KMS-11 (cell line): ENCODE measurements at regions not wholly inside any gene's neighbourhood (a gene's known extent, or its start where the extent isn't known, plus 50 kb on each side); places are given as distances from the start of the nearest gene placed in this dataset.

Source experiments
- H2AFZ ChIP-seq: fragments of 200-600 bp; sonication (generic); 2 replicates; pipeline ENCODE4 v1.6.1; 2016; ENCODE audit warnings: antibody characterized with exemption, mixed run types, low read depth
- H3K27ac ChIP-seq: fragments of 200-600 bp; sonication (generic); 2 replicates; pipeline ENCODE4 v1.6.1; 2016; ENCODE audit warnings: mild to moderate bottlenecking, mixed run types
- H3K27me3 ChIP-seq: fragments of 200-600 bp; sonication (generic); 2 replicates; pipeline ENCODE4 v1.6.1; 2017; ENCODE audit warnings: mild to moderate bottlenecking, low read depth, mixed run types, moderate library complexity; ENCODE audit not compliant: insufficient read depth
- H3K36me3 ChIP-seq: fragments of 200-600 bp; sonication (generic); 2 replicates; pipeline ENCODE4 v1.6.1; 2017; ENCODE audit warnings: mild to moderate bottlenecking, mixed run types; ENCODE audit not compliant: insufficient read depth
- H3K4me1 ChIP-seq: fragments of 200-600 bp; sonication (generic); 2 replicates; pipeline ENCODE4 v1.6.1; 2016; ENCODE audit warnings: mild to moderate bottlenecking, low read depth, mixed run types; ENCODE audit not compliant: poor library complexity, severe bottlenecking
- H3K4me2 ChIP-seq: fragments of 200-600 bp; sonication (generic); 2 replicates; pipeline ENCODE4 v1.7.0; 2016; ENCODE audit warnings: mild to moderate bottlenecking, mixed run types
- H3K4me3 ChIP-seq: fragments of 200-600 bp; sonication (generic); IDR thresholded peaks from 2 replicates; pipeline ENCODE4 v1.6.1; 2017; ENCODE audit warnings: low read depth, low read length, mixed read lengths; ENCODE audit not compliant: insufficient read depth
- H3K79me2 ChIP-seq: fragments of 200-600 bp; sonication (generic); 2 replicates; pipeline ENCODE4 v1.6.1; 2016; ENCODE audit warnings: low read depth, mixed run types; ENCODE audit not compliant: insufficient read depth
- H3K9ac ChIP-seq: fragments of 200-600 bp; sonication (generic); 2 replicates; pipeline ENCODE4 v1.6.1; 2016; ENCODE audit warnings: mild to moderate bottlenecking, mixed run types
- H4K20me1 ChIP-seq: fragments of 200-600 bp; sonication (generic); 2 replicates; pipeline ENCODE4 v1.6.1; 2016; ENCODE audit warnings: mild to moderate bottlenecking, mixed run types; ENCODE audit not compliant: insufficient read depth
- TF ChIP-seq, protein P1 (sequence below): fragments of 200-600 bp; sonication (generic); conservative IDR thresholded peaks from 2 replicates; pipeline ENCODE4 v1.6.1; 2017; ENCODE audit warnings: low read depth, mild to moderate bottlenecking, antibody characterized with exemption, low read length, moderate library complexity, mixed read lengths

DNA sequence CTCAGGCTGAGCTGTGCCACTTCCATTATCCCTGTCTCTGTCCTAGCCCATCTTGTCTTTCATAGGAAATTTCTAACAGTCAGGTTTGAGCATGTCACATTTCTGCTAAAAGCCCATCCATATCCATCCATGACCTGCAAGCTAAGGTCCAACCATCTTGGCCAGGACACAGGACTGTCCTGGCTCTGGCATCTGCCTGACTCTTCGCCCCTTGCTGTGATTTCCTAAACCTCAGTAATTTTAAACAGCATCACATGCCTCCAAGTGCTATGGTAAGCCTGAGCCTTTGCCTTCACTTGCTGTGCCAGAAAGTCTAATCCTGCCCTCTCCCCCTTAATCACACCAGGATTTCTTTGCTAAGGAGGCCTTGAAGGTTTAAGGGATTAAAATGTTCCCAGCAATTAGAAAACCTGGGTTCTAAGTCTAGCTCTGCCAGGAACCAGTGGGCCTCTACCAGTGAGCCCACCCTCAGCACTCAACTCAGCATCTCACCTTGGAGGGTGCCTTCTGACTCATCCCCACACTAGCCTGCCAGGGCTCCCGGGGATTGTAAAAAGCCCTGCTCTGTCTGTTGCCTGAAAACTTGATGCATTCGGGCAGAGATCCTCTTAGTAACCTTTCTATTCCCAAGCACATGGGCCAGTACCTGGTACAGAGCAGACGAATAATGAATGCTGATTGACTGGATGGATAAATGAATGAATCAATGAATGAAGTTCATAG is 411.0 kb downstream of the LRATD1 start:
- TF ChIP-seq, protein P1, sequence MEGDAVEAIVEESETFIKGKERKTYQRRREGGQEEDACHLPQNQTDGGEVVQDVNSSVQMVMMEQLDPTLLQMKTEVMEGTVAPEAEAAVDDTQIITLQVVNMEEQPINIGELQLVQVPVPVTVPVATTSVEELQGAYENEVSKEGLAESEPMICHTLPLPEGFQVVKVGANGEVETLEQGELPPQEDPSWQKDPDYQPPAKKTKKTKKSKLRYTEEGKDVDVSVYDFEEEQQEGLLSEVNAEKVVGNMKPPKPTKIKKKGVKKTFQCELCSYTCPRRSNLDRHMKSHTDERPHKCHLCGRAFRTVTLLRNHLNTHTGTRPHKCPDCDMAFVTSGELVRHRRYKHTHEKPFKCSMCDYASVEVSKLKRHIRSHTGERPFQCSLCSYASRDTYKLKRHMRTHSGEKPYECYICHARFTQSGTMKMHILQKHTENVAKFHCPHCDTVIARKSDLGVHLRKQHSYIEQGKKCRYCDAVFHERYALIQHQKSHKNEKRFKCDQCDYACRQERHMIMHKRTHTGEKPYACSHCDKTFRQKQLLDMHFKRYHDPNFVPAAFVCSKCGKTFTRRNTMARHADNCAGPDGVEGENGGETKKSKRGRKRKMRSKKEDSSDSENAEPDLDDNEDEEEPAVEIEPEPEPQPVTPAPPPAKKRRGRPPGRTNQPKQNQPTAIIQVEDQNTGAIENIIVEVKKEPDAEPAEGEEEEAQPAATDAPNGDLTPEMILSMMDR, result no peak
- Histone ChIP-seq H3K79me2 (no peaks in the 10 kb centered on the region), H3K27ac (no peak overlapping the region), H3K27me3 (no peaks in the 10 kb centered on the region), H3K36me3 (no peaks in the 10 kb centered on the region), H2AFZ (no peak overlapping the region), H3K9ac (no peak overlapping the region), H3K4me3 (no peak overlapping the region), H4K20me1 (no peaks in the 10 kb centered on the region), H3K4me1 (no peaks in the 10 kb centered on the region), H3K4me2 (no peak overlapping the region)

DNA sequence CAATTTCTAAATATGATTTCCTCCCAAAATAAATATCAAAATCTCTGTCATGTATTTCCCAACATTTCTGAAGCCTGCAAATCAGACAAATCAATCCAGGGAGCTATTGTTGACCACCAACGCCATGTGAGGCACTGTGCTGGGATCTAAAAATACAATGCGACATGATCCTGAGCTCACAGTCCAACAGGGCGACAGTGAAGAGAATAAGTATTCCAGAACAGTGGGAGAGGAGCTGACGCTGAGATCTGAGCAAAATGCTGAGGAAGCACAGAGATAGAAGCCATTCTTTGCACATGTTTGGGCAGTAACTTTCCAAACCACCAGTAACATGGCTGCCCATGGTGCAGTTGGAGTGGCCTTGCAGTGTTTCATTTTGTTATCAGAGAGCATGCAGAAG is 412.5 kb downstream of the LRATD1 start:
- Histone ChIP-seq H3K4me1 (no peaks in the 10 kb centered on the region), H3K9ac (no peak overlapping the region), H3K4me3 (no peak overlapping the region), H3K27ac (no peak overlapping the region), H3K36me3 (no peaks in the 10 kb centered on the region), H2AFZ (no peak overlapping the region), H3K27me3 (no peaks in the 10 kb centered on the region), H3K4me2 (no peak overlapping the region), H3K79me2 (no peaks in the 10 kb centered on the region), H4K20me1 (no peaks in the 10 kb centered on the region)
- TF ChIP-seq, protein P1, result no peak

DNA sequence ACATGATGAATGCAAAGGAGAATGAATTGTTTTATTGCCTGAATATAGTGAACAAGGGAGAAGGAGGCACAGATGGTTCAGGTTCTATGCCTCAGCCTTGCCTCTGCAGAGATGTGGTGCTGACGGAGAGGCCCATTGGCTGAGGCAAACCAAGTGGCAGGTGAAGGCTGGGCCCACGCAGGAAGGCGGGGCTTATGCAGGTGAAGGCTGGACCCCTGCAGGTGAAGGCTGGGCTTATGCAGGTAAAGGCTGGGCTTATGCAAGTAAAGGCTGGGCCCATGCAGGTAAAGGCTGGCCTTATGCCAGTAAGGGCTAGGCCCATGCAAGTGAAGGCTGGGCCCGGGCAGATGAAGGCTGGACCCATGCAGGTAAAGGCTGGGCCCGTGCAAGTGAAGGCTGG is 414.7 kb downstream of the LRATD1 start:
- TF ChIP-seq, protein P1, result no peak
- H3K9ac ChIP-seq, result no peak overlapping the region
- no peak overlapping the region for H3K4me3 ChIP-seq
- no peaks in the 10 kb centered on the region for H3K79me2 ChIP-seq
- no peak overlapping the region for H3K4me2 ChIP-seq
- H4K20me1 ChIP-seq, result no peaks in the 10 kb centered on the region
- no peaks in the 10 kb centered on the region for H3K36me3 ChIP-seq
- no peaks in the 10 kb centered on the region for H3K4me1 ChIP-seq
- no peak overlapping the region for H3K27ac ChIP-seq
- no peaks in the 10 kb centered on the region for H3K27me3 ChIP-seq
- H2AFZ ChIP-seq, result no peak overlapping the region

- H3K27me3 ChIP-seq, result no peaks in the 10 kb centered on the region
- H2AFZ ChIP-seq, result no peak overlapping the region
- H3K79me2 ChIP-seq, result no peaks in the 10 kb centered on the region
- H3K4me3 ChIP-seq, result no peak overlapping the region
- H3K9ac ChIP-seq, result no peak overlapping the region
- TF ChIP-seq, protein P1, result no peak
- no peaks in the 10 kb centered on the region for H4K20me1 ChIP-seq
- H3K4me2 ChIP-seq, result no peak overlapping the region
- no peaks in the 10 kb centered on the region for H3K36me3 ChIP-seq
- no peak overlapping the region for H3K27ac ChIP-seq
- H3K4me1 ChIP-seq, result no peaks in the 10 kb centered on the region
Observed at GRCh38 chr2:15048000-15048399, 415.5 kb downstream of the LRATD1 start.
